ENCODE measurements at regions not wholly inside any gene's neighbourhood (a gene's known extent, or its start where the extent isn't known, plus 50 kb on each side); places are given as distances from the start of the nearest gene placed in this dataset.

DNA sequence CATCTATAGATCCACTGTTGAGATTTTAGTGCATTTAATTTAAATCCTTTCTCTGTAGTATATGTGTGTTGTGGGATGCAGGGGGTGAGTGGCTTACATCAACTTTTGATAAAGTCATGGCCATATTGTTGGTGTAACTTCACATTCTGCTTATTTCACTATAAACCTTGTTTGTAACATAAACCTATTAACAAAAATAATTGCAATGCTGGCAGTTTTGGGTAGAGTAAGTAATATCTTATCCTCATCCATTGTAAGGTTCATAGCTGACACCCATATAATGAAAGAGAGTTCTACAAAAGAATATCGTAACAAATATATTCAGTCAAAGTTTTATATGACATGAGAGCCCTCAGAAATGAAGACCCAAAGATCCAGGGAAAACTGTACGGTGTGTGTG is 601.7 kb upstream of the ANO3 start:
- H3K79me2 ChIP-seq (replicated peaks; ENCODE audit: insufficient read depth) = no peaks in the 10 kb centered on the region
- no peaks in the 10 kb centered on the region for H3K27me3 ChIP-seq (ENCODE audit: insufficient read depth)
- ATAC-seq = no peak
- no peak for DNase-seq (ENCODE audit: low spot score)
- 0 out of 2 replicates have a peak, but pooled peaks cover 7% of the 10 kb centered on the region for H3K9me2 ChIP-seq (ENCODE audit: insufficient read depth)
- TF ChIP-seq, protein P1, sequence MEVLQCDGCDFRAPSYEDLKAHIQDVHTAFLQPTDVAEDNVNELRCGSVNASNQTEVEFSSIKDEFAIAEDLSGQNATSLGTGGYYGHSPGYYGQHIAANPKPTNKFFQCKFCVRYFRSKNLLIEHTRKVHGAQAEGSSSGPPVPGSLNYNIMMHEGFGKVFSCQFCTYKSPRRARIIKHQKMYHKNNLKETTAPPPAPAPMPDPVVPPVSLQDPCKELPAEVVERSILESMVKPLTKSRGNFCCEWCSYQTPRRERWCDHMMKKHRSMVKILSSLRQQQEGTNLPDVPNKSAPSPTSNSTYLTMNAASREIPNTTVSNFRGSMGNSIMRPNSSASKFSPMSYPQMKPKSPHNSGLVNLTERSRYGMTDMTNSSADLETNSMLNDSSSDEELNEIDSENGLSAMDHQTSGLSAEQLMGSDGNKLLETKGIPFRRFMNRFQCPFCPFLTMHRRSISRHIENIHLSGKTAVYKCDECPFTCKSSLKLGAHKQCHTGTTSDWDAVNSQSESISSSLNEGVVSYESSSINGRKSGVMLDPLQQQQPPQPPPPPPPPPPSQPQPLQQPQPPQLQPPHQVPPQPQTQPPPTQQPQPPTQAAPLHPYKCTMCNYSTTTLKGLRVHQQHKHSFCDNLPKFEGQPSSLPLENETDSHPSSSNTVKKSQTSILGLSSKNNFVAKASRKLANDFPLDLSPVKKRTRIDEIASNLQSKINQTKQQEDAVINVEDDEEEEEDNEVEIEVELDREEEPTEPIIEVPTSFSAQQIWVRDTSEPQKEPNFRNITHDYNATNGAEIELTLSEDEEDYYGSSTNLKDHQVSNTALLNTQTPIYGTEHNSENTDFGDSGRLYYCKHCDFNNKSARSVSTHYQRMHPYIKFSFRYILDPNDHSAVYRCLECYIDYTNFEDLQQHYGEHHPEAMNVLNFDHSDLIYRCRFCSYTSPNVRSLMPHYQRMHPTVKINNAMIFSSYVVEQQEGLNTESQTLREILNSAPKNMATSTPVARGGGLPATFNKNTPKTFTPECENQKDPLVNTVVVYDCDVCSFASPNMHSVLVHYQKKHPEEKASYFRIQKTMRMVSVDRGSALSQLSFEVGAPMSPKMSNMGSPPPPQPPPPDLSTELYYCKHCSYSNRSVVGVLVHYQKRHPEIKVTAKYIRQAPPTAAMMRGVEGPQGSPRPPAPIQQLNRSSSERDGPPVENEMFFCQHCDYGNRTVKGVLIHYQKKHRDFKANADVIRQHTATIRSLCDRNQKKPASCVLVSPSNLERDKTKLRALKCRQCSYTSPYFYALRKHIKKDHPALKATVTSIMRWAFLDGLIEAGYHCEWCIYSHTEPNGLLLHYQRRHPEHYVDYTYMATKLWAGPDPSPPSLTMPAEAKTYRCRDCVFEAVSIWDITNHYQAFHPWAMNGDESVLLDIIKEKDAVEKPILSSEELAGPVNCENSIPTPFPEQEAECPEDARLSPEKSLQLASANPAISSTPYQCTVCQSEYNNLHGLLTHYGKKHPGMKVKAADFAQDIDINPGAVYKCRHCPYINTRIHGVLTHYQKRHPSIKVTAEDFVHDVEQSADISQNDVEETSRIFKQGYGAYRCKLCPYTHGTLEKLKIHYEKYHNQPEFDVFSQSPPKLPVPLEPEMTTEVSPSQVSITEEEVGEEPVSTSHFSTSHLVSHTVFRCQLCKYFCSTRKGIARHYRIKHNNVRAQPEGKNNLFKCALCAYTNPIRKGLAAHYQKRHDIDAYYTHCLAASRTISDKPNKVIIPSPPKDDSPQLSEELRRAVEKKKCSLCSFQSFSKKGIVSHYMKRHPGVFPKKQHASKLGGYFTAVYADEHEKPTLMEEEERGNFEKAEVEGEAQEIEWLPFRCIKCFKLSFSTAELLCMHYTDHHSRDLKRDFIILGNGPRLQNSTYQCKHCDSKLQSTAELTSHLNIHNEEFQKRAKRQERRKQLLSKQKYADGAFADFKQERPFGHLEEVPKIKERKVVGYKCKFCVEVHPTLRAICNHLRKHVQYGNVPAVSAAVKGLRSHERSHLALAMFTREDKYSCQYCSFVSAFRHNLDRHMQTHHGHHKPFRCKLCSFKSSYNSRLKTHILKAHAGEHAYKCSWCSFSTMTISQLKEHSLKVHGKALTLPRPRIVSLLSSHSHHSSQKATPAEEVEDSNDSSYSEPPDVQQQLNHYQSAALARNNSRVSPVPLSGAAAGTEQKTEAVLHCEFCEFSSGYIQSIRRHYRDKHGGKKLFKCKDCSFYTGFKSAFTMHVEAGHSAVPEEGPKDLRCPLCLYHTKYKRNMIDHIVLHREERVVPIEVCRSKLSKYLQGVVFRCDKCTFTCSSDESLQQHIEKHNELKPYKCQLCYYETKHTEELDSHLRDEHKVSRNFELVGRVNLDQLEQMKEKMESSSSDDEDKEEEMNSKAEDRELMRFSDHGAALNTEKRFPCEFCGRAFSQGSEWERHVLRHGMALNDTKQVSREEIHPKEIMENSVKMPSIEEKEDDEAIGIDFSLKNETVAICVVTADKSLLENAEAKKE (CRISPR knock-in tag; IDR thresholded peaks at IDR 0.05) = no peak
- TF ChIP-seq EZH2 (IDR thresholded peaks at IDR 0.05; ENCODE audit: low read depth, unreplicated experiment) = no peak
- TF ChIP-seq ZNF114 (CRISPR knock-in tag; IDR thresholded peaks at IDR 0.05) = no peak
- TF ChIP-seq, protein P2, sequence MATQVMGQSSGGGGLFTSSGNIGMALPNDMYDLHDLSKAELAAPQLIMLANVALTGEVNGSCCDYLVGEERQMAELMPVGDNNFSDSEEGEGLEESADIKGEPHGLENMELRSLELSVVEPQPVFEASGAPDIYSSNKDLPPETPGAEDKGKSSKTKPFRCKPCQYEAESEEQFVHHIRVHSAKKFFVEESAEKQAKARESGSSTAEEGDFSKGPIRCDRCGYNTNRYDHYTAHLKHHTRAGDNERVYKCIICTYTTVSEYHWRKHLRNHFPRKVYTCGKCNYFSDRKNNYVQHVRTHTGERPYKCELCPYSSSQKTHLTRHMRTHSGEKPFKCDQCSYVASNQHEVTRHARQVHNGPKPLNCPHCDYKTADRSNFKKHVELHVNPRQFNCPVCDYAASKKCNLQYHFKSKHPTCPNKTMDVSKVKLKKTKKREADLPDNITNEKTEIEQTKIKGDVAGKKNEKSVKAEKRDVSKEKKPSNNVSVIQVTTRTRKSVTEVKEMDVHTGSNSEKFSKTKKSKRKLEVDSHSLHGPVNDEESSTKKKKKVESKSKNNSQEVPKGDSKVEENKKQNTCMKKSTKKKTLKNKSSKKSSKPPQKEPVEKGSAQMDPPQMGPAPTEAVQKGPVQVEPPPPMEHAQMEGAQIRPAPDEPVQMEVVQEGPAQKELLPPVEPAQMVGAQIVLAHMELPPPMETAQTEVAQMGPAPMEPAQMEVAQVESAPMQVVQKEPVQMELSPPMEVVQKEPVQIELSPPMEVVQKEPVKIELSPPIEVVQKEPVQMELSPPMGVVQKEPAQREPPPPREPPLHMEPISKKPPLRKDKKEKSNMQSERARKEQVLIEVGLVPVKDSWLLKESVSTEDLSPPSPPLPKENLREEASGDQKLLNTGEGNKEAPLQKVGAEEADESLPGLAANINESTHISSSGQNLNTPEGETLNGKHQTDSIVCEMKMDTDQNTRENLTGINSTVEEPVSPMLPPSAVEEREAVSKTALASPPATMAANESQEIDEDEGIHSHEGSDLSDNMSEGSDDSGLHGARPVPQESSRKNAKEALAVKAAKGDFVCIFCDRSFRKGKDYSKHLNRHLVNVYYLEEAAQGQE (IDR thresholded peaks at IDR 0.05; ENCODE audit: unreplicated experiment) = no peak
- TF ChIP-seq JUNB (IDR thresholded peaks at IDR 0.05; ENCODE audit: unreplicated experiment) = no peak
- TF ChIP-seq, protein P3, sequence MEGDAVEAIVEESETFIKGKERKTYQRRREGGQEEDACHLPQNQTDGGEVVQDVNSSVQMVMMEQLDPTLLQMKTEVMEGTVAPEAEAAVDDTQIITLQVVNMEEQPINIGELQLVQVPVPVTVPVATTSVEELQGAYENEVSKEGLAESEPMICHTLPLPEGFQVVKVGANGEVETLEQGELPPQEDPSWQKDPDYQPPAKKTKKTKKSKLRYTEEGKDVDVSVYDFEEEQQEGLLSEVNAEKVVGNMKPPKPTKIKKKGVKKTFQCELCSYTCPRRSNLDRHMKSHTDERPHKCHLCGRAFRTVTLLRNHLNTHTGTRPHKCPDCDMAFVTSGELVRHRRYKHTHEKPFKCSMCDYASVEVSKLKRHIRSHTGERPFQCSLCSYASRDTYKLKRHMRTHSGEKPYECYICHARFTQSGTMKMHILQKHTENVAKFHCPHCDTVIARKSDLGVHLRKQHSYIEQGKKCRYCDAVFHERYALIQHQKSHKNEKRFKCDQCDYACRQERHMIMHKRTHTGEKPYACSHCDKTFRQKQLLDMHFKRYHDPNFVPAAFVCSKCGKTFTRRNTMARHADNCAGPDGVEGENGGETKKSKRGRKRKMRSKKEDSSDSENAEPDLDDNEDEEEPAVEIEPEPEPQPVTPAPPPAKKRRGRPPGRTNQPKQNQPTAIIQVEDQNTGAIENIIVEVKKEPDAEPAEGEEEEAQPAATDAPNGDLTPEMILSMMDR (conservative IDR thresholded peaks at IDR 0.05; ENCODE audit: low read depth in 2 of 2) = no peak
- no peak for TF ChIP-seq POLR2AphosphoS5 (IDR thresholded peaks at IDR 0.05; ENCODE audit: low read depth)
- no peak for TF ChIP-seq CREB1 (CRISPR knock-in tag; IDR thresholded peaks at IDR 0.05; ENCODE audit: low read depth)
- no peak for TF ChIP-seq EZH2phosphoT487 (IDR thresholded peaks at IDR 0.05; ENCODE audit: unreplicated experiment)
- no peak for TF ChIP-seq NANOG (IDR thresholded peaks at IDR 0.05; ENCODE audit: borderline replicate concordance)
- TF ChIP-seq, protein P4, sequence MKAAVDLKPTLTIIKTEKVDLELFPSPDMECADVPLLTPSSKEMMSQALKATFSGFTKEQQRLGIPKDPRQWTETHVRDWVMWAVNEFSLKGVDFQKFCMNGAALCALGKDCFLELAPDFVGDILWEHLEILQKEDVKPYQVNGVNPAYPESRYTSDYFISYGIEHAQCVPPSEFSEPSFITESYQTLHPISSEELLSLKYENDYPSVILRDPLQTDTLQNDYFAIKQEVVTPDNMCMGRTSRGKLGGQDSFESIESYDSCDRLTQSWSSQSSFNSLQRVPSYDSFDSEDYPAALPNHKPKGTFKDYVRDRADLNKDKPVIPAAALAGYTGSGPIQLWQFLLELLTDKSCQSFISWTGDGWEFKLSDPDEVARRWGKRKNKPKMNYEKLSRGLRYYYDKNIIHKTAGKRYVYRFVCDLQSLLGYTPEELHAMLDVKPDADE (IDR thresholded peaks at IDR 0.05) = no peak
- TF ChIP-seq STAT1 (IDR thresholded peaks at IDR 0.05; ENCODE audit: unreplicated experiment) = no peak
- no peak for TF ChIP-seq ZNF331 (CRISPR knock-in tag; IDR thresholded peaks at IDR 0.05; ENCODE audit: low read depth)
- Mint-ChIP-seq H3K36me3 (ENCODE audit: low read depth) (peaks cover 11% of the 10 kb centered on the region), H3K4me3 (no peak overlapping the region), H3K27me3 (ENCODE audit: insufficient read depth, low read depth, poor library complexity) (no peaks in the 10 kb centered on the region), H3K4me1 (no peaks in the 10 kb centered on the region; the same call in 2 of the 3 replicates), H3K27ac (no peak overlapping the region), H3K9me3 (peaks cover 14% of the 10 kb centered on the region; the same call in 2 of the 3 replicates)
- no peak overlapping the region for H3K4me2 ChIP-seq
- H2AFZ ChIP-seq = no peak overlapping the region
- no peak overlapping the region for H3K27ac ChIP-seq (ENCODE audit: low read depth)
- H3K4me3 ChIP-seq = no peak overlapping the region
- no peaks in the 10 kb centered on the region for H3F3A ChIP-seq (replicated peaks; ENCODE audit: low read depth)
- H4K20me1 ChIP-seq (replicated peaks; ENCODE audit: insufficient read depth) = no peaks in the 10 kb centered on the region
- no peaks in the 10 kb centered on the region for H3K4me1 ChIP-seq (ENCODE audit: insufficient read depth)
- no peaks in the 10 kb centered on the region for H3K36me3 ChIP-seq (ENCODE audit: insufficient read depth)

Data from GM23338 (cell line).